Gastrocnemius medialis (tissue), 4 donors: ENCODE measurements at regions not wholly inside any gene's neighbourhood (a gene's known extent, or its start where the extent isn't known, plus 50 kb on each side); places are given as distances from the start of the nearest gene placed in this dataset.

Experiments used
- ATAC-seq, 2 donors: fragments of 150-250 bp; one replicate each; pipeline ENCODE4 v1.9.1; 2016
- DNase-seq, 2 donors: peaks; one replicate each; pipeline ENCODE4 v3.0.0-alpha.2; 2019
- H3K27ac ChIP-seq, 4 donors: fragments of 200-600 bp; sonication (generic); 1 replicate in 1 of 4; 2 replicates in 3 of 4; pipeline ENCODE4 v1.5.1; 2016 to 2018; ENCODE audit warnings: mild to moderate bottlenecking in 2 of 4, moderate library complexity in 1 of 4
- H3K27me3 ChIP-seq, 3 donors: fragments of 200-600 bp; sonication (generic) in 2 of 3; 1 replicate in 1 of 3; 2 replicates in 2 of 3; pipeline versions ENCODE4 v1.5.1 to v1.6.0; 2016 to 2019; ENCODE audit warnings: mild to moderate bottlenecking in 1 of 3, moderate library complexity in 1 of 3
- H3K36me3 ChIP-seq, 2 donors: fragments of 200-600 bp; sonication (generic) in 1 of 2; one replicate each; pipeline ENCODE4 v1.5.1; 2017 to 2018
- H3K4me1 ChIP-seq, 2 donors: fragments of 200-600 bp; sonication (generic) in 1 of 2; one replicate each; pipeline ENCODE4 v1.5.1; 2016 to 2017; ENCODE audit warnings: mild to moderate bottlenecking in 2 of 2
- H3K4me3 ChIP-seq, 4 donors: fragments of 200-600 bp; sonication (generic) in 3 of 4; 1 replicate in 1 of 4; 2 replicates in 3 of 4; pipeline ENCODE4 v1.5.1; 2016 to 2019; ENCODE audit warnings: mild to moderate bottlenecking in 2 of 4
- H3K9me3 ChIP-seq, 3 donors: fragments of 200-600 bp; sonication (generic) in 2 of 3; 1 replicate in 1 of 3; 2 replicates in 2 of 3; pipeline ENCODE4 v1.5.1; 2016 to 2019
- CTCF ChIP-seq, 5 experiments: fragments of 450-650 bp in 3 of 5; fragments of 200-600 bp in 2 of 5; sonication (generic) in 2 of 5; IDR thresholded peaks in 4 of 5; conservative IDR thresholded peaks in 1 of 5; 1 replicate in 4 of 5; 2 replicates in 1 of 5; pipeline ENCODE4 v1.5.1; 2016 to 2019; ENCODE audit warnings: antibody characterized with exemption in 5 of 5, mild to moderate bottlenecking in 3 of 5, moderate library complexity in 3 of 5
- POLR2A ChIP-seq, 2 donors: fragments of 450-650 bp; IDR thresholded peaks; one replicate each; pipeline ENCODE4 v1.6.1; 2017; ENCODE audit warnings: antibody characterized with exemption in 2 of 2, mild to moderate bottlenecking in 2 of 2, moderate library complexity in 2 of 2
- in situ Hi-C, 4 donors: fragments of 200-750 bp; cut with MboI; loops; one replicate each; pipeline versions ENCODE4 v1.15.0 to v1.8.0; 2017; ENCODE audit warnings: low sequenced_read_pairs in 4 of 4
- intact Hi-C: fragments of 100-400 bp; cut with DNase I; formaldehyde crosslinking; loops from one replicate; pipeline ENCODE4 v1.15.1; 2023; ENCODE audit warnings: low total_unique reads

- ATAC-seq: no peak
- TF ChIP-seq POLR2A (IDR thresholded peaks at IDR 0.05) (no peak), CTCF (IDR thresholded peaks at IDR 0.05 in 4 of 5, conservative IDR thresholded peaks at IDR 0.05 in 1 of 5) (no peak)
Measured at GRCh38 chr6:23106951-23107350, 537.6 kb downstream of the HDGFL1 start.

GRCh38 chr6:23111984-23112383, 542.6 kb downstream of the HDGFL1 start:
- TF ChIP-seq CTCF (IDR thresholded peaks at IDR 0.05 in 4 of 5, conservative IDR thresholded peaks at IDR 0.05 in 1 of 5) (no peak), POLR2A (IDR thresholded peaks at IDR 0.05) (no peak)
- no peak for ATAC-seq
- Histone ChIP-seq H3K36me3 (no peaks in the 10 kb centered on the region), H3K27ac (no peak overlapping the region), H3K27me3 (no peaks in the 10 kb centered on the region), H3K4me3 (no peak overlapping the region), H3K9me3 (no peaks in the 10 kb centered on the region), H3K4me1 (no peaks in the 10 kb centered on the region)
- in situ Hi-C loops: no loop called here
- DNase-seq: no peak
- intact Hi-C loops: no loop called here

More at GRCh38 chr6:23106951-23107350, 537.6 kb downstream of the HDGFL1 start:
- H3K27me3 ChIP-seq: no peaks in the 10 kb centered on the region
- H3K27ac ChIP-seq: no peak overlapping the region
- no peaks in the 10 kb centered on the region for H3K4me1 ChIP-seq
- no peaks in the 10 kb centered on the region for H3K9me3 ChIP-seq
- no peaks in the 10 kb centered on the region for H3K36me3 ChIP-seq
- no peak overlapping the region for H3K4me3 ChIP-seq
- intact Hi-C loops: no loop called here
- in situ Hi-C loops: no loop called here
- DNase-seq: no peak

- Histone ChIP-seq H3K27me3 (no peaks in the 10 kb centered on the region), H3K27ac (no peak overlapping the region), H3K4me3 (no peak overlapping the region), H3K9me3 (no peaks in the 10 kb centered on the region), H3K4me1 (no peaks in the 10 kb centered on the region), H3K36me3 (no peaks in the 10 kb centered on the region)
- TF ChIP-seq POLR2A (IDR thresholded peaks at IDR 0.05) (no peak), CTCF (IDR thresholded peaks at IDR 0.05 in 4 of 5, conservative IDR thresholded peaks at IDR 0.05 in 1 of 5) (no peak)
- in situ Hi-C loops (no loop called here), intact Hi-C loops (no loop called here)
- ATAC-seq (no peak), DNase-seq (no peak)
Measured at GRCh38 chr6:23114812-23115504, 545.6 kb downstream of the HDGFL1 start.

- H3K4me1 ChIP-seq: no peaks in the 10 kb centered on the region
- H3K4me3 ChIP-seq: no peak overlapping the region
- H3K36me3 ChIP-seq: no peaks in the 10 kb centered on the region
- no peak overlapping the region for H3K27ac ChIP-seq
- ATAC-seq (no peak), DNase-seq (no peak)
- TF ChIP-seq POLR2A (IDR thresholded peaks at IDR 0.05): no peak
- no peak for TF ChIP-seq CTCF (IDR thresholded peaks at IDR 0.05 in 4 of 5, conservative IDR thresholded peaks at IDR 0.05 in 1 of 5)
- intact Hi-C loops: no loop called here
- H3K27me3 ChIP-seq: no peaks in the 10 kb centered on the region
- peaks cover 0 to 6% (median 0%) of the 10 kb centered on the region in 3 donors for H3K9me3 ChIP-seq
- in situ Hi-C loops: no loop called here
Measured at GRCh38 chr6:23137611-23138010, 568.2 kb downstream of the HDGFL1 start.

GRCh38 chr6:23140871-23141270, 571.5 kb downstream of the HDGFL1 start:
- intact Hi-C loops: no loop called here
- Histone ChIP-seq H3K36me3 (no peaks in the 10 kb centered on the region), H3K4me1 (no peaks in the 10 kb centered on the region), H3K4me3 (no peak overlapping the region), H3K9me3 (peaks cover 0 to 2% (median 0%) of the 10 kb centered on the region in 3 donors), H3K27ac (no peak overlapping the region), H3K27me3 (no peaks in the 10 kb centered on the region)
- in situ Hi-C loops: no loop called here
- DNase-seq (no peak), ATAC-seq (no peak)
- TF ChIP-seq POLR2A (IDR thresholded peaks at IDR 0.05) (no peak), CTCF (IDR thresholded peaks at IDR 0.05 in 4 of 5, conservative IDR thresholded peaks at IDR 0.05 in 1 of 5) (no peak)
